ENCODE measurements at regions not wholly inside any gene's neighbourhood (a gene's known extent, or its start where the extent isn't known, plus 50 kb on each side); places are given as distances from the start of the nearest gene placed in this dataset.

GRCh38 chr2:19748711-19749506 lies 152.9 kb downstream of the TTC32 start:
- TF ChIP-seq TAF1 (IDR thresholded peaks at IDR 0.05; ENCODE audit: borderline replicate concordance, insufficient read depth, low read length) = no peak
- no peak for TF ChIP-seq POLR2AphosphoS5 (IDR thresholded peaks at IDR 0.05; ENCODE audit: low read depth, low read length)
- TF ChIP-seq REST (IDR thresholded peaks at IDR 0.05; ENCODE audit: insufficient read depth in 1 of 2, low read depth in 2 of 2, low read length in 2 of 2) = no peak
- TF ChIP-seq SIN3A (IDR thresholded peaks at IDR 0.05; ENCODE audit: borderline replicate concordance, insufficient read depth, low read length) = no peak
- no peak for TF ChIP-seq FOXP2 (optimal IDR thresholded peaks at IDR 0.05; ENCODE audit: borderline replicate concordance, extremely low read depth, extremely low read length, insufficient read depth)

DNA sequence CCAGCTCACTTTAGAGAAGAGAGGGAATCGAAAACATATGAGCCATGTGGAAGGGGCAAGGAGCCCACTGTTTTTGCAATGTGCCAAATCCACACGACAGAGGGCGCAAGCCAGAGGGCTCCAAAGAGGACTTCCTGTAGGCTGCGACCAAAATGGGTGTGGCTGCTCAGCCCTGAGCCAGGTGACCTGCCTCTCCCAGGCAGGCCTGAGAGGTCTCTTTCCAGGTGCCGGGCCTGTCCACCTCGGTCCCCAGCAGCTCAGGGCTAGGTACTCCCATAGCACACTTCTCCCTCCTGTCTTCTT lies 153.8 kb downstream of the TTC32 start:
- TF ChIP-seq TAF1 (IDR thresholded peaks at IDR 0.05; ENCODE audit: borderline replicate concordance, insufficient read depth, low read length) = no peak
- no peak for TF ChIP-seq SIN3A (IDR thresholded peaks at IDR 0.05; ENCODE audit: borderline replicate concordance, insufficient read depth, low read length)
- no peak for TF ChIP-seq REST (IDR thresholded peaks at IDR 0.05; ENCODE audit: insufficient read depth in 1 of 2, low read depth in 2 of 2, low read length in 2 of 2)
- no peak for TF ChIP-seq POLR2AphosphoS5 (IDR thresholded peaks at IDR 0.05; ENCODE audit: low read depth, low read length)
- TF ChIP-seq FOXP2 (optimal IDR thresholded peaks at IDR 0.05; ENCODE audit: borderline replicate concordance, extremely low read depth, extremely low read length, insufficient read depth) = no peak

DNA sequence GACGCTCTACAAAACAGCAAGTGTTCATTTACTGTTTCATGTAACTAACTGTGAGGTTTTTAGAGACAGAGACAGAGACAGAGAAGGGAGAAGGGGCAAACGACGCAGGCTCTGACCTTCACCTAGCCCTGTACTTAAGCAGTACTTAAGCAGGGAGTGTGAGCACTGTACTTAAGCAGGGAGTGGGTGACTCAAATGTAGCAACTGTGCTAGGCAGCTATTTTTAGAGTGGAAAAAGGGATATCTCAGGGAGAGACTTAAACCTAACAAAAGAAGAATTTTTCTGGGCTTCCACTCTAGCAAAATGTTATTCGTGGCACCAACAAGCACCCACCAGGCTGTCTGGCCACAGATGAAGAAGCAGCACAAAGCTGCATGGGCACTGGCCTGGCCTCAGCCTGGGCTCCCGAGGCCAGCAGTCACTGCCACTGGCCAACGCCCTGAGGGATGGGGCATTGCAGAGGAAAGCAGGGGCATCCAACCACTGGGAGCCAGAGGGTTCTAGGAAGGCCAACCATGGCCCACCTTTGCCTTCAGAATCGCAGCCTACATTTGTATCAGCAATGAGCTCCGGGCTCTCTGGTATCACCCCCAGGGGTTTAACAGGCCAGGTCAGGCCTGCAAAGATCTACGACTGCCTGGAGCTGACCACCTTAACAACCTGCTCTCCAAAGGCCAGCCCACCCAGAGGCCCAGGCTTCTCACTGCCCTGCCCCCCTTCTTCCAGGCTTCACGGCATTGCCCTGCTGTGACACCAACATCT lies 154.3 kb downstream of the TTC32 start:
- TF ChIP-seq FOXP2 (optimal IDR thresholded peaks at IDR 0.05; ENCODE audit: borderline replicate concordance, extremely low read depth, extremely low read length, insufficient read depth) (no peak), POLR2AphosphoS5 (IDR thresholded peaks at IDR 0.05; ENCODE audit: low read depth, low read length) (no peak), TAF1 (IDR thresholded peaks at IDR 0.05; ENCODE audit: borderline replicate concordance, insufficient read depth, low read length) (no peak), SIN3A (IDR thresholded peaks at IDR 0.05; ENCODE audit: borderline replicate concordance, insufficient read depth, low read length) (no peak), REST (IDR thresholded peaks at IDR 0.05; ENCODE audit: insufficient read depth in 1 of 2, low read depth in 2 of 2, low read length in 2 of 2) (no peak)

- TF ChIP-seq TAF1 (IDR thresholded peaks at IDR 0.05; ENCODE audit: borderline replicate concordance, insufficient read depth, low read length) (no peak), POLR2AphosphoS5 (IDR thresholded peaks at IDR 0.05; ENCODE audit: low read depth, low read length) (no peak), REST (IDR thresholded peaks at IDR 0.05; ENCODE audit: insufficient read depth in 1 of 2, low read depth in 2 of 2, low read length in 2 of 2) (no peak)
These were observed 155.0 kb downstream of the TTC32 start for GRCh38 chr2:19746611-19747309.

All from PFSK-1 (cell line).